ENCODE measurements at regions not wholly inside any gene's neighbourhood (a gene's known extent, or its start where the extent isn't known, plus 50 kb on each side); places are given as distances from the start of the nearest gene placed in this dataset.

DNA sequence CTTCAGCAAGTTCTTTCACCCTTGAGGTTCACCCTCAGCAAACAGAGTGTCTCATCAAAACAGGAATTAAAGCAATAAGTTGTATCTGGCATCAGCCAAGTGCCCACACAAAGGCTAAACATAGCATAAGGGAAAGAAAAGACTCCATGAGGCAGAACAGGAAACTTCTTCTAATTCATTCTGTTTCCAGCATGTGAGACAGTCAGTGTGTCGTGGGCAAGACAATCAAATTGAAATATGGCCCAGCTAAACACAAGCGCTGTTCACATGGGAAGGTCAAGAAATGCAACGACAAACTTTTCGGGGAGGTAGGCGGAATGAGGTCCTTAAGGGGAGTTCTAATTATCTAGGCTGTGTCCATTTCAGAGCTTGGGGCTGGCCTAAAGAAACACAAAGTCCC is 393.4 kb downstream of the HAPSTR1 start:
- TF ChIP-seq, protein P1, sequence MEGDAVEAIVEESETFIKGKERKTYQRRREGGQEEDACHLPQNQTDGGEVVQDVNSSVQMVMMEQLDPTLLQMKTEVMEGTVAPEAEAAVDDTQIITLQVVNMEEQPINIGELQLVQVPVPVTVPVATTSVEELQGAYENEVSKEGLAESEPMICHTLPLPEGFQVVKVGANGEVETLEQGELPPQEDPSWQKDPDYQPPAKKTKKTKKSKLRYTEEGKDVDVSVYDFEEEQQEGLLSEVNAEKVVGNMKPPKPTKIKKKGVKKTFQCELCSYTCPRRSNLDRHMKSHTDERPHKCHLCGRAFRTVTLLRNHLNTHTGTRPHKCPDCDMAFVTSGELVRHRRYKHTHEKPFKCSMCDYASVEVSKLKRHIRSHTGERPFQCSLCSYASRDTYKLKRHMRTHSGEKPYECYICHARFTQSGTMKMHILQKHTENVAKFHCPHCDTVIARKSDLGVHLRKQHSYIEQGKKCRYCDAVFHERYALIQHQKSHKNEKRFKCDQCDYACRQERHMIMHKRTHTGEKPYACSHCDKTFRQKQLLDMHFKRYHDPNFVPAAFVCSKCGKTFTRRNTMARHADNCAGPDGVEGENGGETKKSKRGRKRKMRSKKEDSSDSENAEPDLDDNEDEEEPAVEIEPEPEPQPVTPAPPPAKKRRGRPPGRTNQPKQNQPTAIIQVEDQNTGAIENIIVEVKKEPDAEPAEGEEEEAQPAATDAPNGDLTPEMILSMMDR (IDR thresholded peaks at IDR 0.05) = no peak
- no peak for TF ChIP-seq POLR2AphosphoS5 (IDR thresholded peaks at IDR 0.05)
- no peak for TF ChIP-seq POLR2A (IDR thresholded peaks at IDR 0.05)

Data from sigmoid colon (tissue), 4 donors.